ENCODE measurements at regions not wholly inside any gene's neighbourhood (a gene's known extent, or its start where the extent isn't known, plus 50 kb on each side); places are given as distances from the start of the nearest gene placed in this dataset.

GRCh38 chr2:75954761-75955160 lies 244.0 kb upstream of the GCFC2 start:
- no peak for DNase-seq
- CTCF ChIA-PET = no interaction called here
- Mint-ChIP-seq H3K4me3 (ENCODE audit: low read depth, unreplicated experiment) (no peak overlapping the region), H3K36me3 (ENCODE audit: insufficient read depth, unreplicated experiment) (no peaks in the 10 kb centered on the region), H3K27ac (ENCODE audit: unreplicated experiment) (no peak overlapping the region), H3K27me3 (ENCODE audit: unreplicated experiment) (no peaks in the 10 kb centered on the region), H3K4me1 (ENCODE audit: low read depth, unreplicated experiment) (no peaks in the 10 kb centered on the region), H3K9me3 (ENCODE audit: low read depth, unreplicated experiment) (peaks cover 7% of the 10 kb centered on the region)
- BruUV-seq (replicated peaks) = no TSS peak
- intact Hi-C loops (cut with micrococcal nuclease; ENCODE audit: unreplicated experiment) = no loop called here
- TF ChIP-seq CTCF (IDR thresholded peaks at IDR 0.05; ENCODE audit: unreplicated experiment) = no peak

GRCh38 chr2:75952173-75952572 lies 241.5 kb upstream of the GCFC2 start:
- intact Hi-C loops (cut with micrococcal nuclease; ENCODE audit: unreplicated experiment) = no loop called here
- Mint-ChIP-seq H3K27ac (ENCODE audit: unreplicated experiment) (no peak overlapping the region), H3K36me3 (ENCODE audit: insufficient read depth, unreplicated experiment) (no peaks in the 10 kb centered on the region), H3K4me1 (ENCODE audit: low read depth, unreplicated experiment) (no peaks in the 10 kb centered on the region), H3K4me3 (ENCODE audit: low read depth, unreplicated experiment) (no peak overlapping the region), H3K27me3 (ENCODE audit: unreplicated experiment) (no peaks in the 10 kb centered on the region), H3K9me3 (ENCODE audit: low read depth, unreplicated experiment) (peaks cover 14% of the 10 kb centered on the region)
- TF ChIP-seq CTCF (IDR thresholded peaks at IDR 0.05; ENCODE audit: unreplicated experiment) = no peak
- DNase-seq = no peak
- CTCF ChIA-PET = no interaction called here
- BruUV-seq (replicated peaks) = no TSS peak

GRCh38 chr2:75949385-75950030 lies 238.8 kb upstream of the GCFC2 start:
- BruUV-seq (replicated peaks) = no TSS peak
- Mint-ChIP-seq H3K27me3 (ENCODE audit: unreplicated experiment) (no peaks in the 10 kb centered on the region), H3K4me1 (ENCODE audit: low read depth, unreplicated experiment) (no peaks in the 10 kb centered on the region), H3K36me3 (ENCODE audit: insufficient read depth, unreplicated experiment) (no peaks in the 10 kb centered on the region), H3K27ac (ENCODE audit: unreplicated experiment) (no peak overlapping the region), H3K4me3 (ENCODE audit: low read depth, unreplicated experiment) (no peak overlapping the region), H3K9me3 (ENCODE audit: low read depth, unreplicated experiment) (peaks cover 16% of the 10 kb centered on the region)
- CTCF ChIA-PET = no interaction called here
- intact Hi-C loops (cut with micrococcal nuclease; ENCODE audit: unreplicated experiment) = no loop called here
- DNase-seq = no peak
- no peak for TF ChIP-seq CTCF (IDR thresholded peaks at IDR 0.05; ENCODE audit: unreplicated experiment)

GRCh38 chr2:75936311-75936710 lies 225.6 kb upstream of the GCFC2 start:
- intact Hi-C loops (cut with micrococcal nuclease; ENCODE audit: unreplicated experiment) = no loop called here
- peaks cover 24% of the 10 kb centered on the region for H3K9me3 Mint-ChIP-seq (ENCODE audit: low read depth, unreplicated experiment)
- no TSS peak for BruUV-seq (replicated peaks)
- no peak overlapping the region for H3K27ac Mint-ChIP-seq (ENCODE audit: unreplicated experiment)
- H3K4me3 Mint-ChIP-seq (ENCODE audit: low read depth, unreplicated experiment) = no peak overlapping the region
- H3K36me3 Mint-ChIP-seq (ENCODE audit: insufficient read depth, unreplicated experiment) = no peaks in the 10 kb centered on the region
- no peak for TF ChIP-seq CTCF (IDR thresholded peaks at IDR 0.05; ENCODE audit: unreplicated experiment)
- no peaks in the 10 kb centered on the region for H3K4me1 Mint-ChIP-seq (ENCODE audit: low read depth, unreplicated experiment)
- DNase-seq = no peak
- no peaks in the 10 kb centered on the region for H3K27me3 Mint-ChIP-seq (ENCODE audit: unreplicated experiment)
- CTCF ChIA-PET = no interaction called here

All from Calu3 (cell line).